OCI-LY7 (cell line): ENCODE measurements at regions not wholly inside any gene's neighbourhood (a gene's known extent, or its start where the extent isn't known, plus 50 kb on each side); places are given as distances from the start of the nearest gene placed in this dataset.

Source experiments
- CTCF ChIP-seq: fragments of 200-600 bp; sonication (generic); conservative IDR thresholded peaks from 2 replicates; pipeline ENCODE4 v1.5.1; 2014; ENCODE audit warnings: mild to moderate bottlenecking, antibody characterized with exemption, low read length, moderate library complexity, mixed read lengths
- EZH2phosphoT487 ChIP-seq: fragments of 200-600 bp; sonication (generic); IDR thresholded peaks from 2 replicates; pipeline ENCODE4 v1.6.1; 2018; ENCODE audit warnings: low read depth, borderline replicate concordance, mild to moderate bottlenecking, mixed run types, antibody characterized with exemption, low read length, moderate library complexity, mixed read lengths

GRCh38 chr2:64831134-64831976 lies 157.8 kb upstream of the SLC1A4 start:
- TF ChIP-seq CTCF (peak; percentile 99), EZH2phosphoT487 (no peak)
